Stimulated activated CD4-positive, alpha-beta T cell treated with anti-CD3 and anti-CD28 coated beads, Interleukin-1b, Interleukin-23, amount 100 ng/mL, for 1 hour (primary cell): ENCODE measurements at regions not wholly inside any gene's neighbourhood (a gene's known extent, or its start where the extent isn't known, plus 50 kb on each side); places are given as distances from the start of the nearest gene placed in this dataset.

Experiments
- DNase-seq, 2 donors: peaks; one replicate each; pipeline ENCODE4 v3.0.0-alpha.2; 2020; ENCODE audit warnings: low read depth in 2 of 2

- DNase-seq: no peak
Measured at GRCh38 chr11:37078521-37078920, 480.5 kb upstream of the RAG2 start.

DNA sequence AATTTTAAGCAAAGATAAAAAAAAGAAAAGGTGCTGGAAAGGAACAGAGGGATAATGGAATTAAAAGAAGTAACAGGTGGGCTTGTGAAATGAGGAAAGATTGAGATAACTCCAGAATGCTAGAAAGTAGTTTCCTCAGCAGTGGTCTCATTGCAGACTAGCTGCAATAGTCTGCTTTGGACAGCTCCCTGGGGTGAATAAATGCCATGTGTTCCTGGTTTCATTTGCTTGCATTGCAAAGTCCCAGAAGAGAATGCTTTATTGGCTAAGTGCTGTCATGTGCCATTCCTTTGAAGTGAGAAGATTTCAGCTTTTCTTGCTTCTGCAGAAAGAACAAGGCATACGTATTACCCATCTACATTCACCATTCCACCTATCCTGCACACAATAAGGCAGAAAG is 478.8 kb upstream of the RAG2 start:
- no peak for DNase-seq

DNA sequence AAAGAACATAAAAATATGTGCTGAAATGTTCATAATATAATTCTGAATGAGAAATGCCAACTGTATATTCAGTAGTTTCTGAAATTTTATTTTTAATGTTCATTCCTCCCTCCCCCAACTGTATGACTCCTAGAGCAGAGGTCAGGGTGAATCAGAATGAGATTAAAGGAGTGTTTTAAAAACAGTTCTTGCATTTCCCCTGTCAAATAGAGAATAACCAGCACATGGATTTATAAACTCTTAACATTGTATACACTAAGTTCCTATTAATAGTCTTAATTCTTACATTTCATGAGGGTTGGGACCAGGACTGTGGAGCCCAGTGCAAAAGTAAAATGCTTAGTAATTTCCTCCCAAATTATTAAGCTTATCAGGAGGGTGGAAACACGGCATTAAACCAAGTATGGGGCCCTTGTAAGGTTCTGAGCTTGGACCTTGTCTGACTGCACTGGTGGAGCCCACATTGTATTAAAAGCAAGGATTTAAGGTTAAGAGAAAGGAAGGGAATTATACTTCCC is 474.6 kb upstream of the RAG2 start:
- no peak for DNase-seq

DNA sequence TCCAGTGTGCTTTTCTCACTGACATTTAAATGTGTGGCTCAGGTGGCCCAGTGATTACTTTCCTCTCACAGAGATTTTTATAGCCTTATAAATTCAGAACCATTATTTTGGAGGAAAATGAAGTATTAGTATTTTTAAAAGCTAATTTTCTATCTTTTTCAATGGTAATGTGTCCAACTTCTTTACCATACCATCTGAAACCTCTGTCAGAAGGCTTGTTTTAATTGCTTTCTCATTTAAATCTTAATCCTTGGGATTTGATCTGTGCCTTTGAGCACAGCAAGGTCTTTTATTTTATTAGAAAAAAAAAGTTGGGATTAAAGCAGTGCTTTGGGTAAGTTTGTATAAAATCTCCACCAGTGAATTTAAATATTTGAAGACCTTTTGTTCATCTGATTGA is 452.3 kb upstream of the RAG2 start:
- DNase-seq: no peak

DNA sequence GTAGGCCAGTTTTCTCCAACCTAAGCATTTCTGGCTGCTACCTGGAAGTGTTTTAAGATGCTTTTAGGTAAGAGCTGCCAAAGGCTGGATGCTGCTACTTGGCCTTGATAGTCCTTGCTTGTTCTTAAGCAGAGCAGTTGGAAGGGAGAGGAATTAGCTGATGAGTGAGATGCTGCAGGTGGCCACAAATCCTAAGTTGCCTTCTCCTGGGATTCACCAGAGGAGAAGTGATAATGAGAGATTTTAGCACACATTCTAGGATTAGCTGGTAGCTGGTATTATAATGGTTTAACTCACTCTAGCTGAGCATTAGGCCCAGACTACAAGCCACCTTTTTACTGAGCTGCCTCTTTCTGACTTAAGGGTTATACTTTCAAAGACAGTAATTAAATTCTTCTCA is 442.9 kb upstream of the RAG2 start:
- no peak for DNase-seq

DNA sequence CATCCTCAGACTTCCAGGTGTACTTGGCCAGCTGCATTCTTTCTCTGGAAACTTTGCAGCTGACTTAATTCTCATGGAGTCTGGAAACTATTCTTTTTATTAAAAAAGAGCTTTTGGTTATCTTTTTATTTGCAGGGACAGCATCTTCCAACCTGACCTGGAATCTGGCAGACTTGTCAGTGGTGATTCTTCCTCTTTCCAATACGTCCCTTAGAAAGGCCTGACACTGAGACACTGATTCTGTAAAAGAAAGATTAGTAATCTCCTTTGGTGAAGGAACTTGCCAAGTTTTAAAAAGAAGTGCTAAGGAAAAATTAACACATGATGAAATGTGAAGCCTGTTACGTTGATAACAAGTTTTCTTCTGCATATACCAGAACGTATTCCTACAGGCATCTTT is 440.9 kb upstream of the RAG2 start:
- DNase-seq: no peak

- DNase-seq: no peak
Measured at GRCh38 chr11:37026741-37027140, 428.7 kb upstream of the RAG2 start.

DNA sequence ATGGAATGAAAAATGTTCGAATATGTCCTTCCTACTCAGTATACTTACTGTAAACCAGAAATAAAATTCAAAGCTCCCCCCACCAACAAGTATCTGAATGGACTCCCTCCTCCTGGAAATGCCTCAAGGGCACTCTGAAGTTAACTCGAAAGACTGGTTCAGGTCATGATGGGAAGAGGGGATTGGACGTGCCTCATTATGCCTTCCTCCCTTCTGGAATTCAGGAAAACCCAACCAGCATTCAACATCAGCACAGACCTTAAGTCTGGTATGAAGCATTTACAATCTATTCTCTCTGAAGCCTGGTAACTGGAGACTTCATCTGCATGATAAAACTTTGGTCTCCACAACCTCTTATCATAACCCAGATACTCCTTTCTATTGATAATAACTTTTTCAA is 428.3 kb upstream of the RAG2 start:
- DNase-seq: no peak

- DNase-seq: no peak
Measured at GRCh38 chr11:37006563-37006962, 408.5 kb upstream of the RAG2 start.

GRCh38 chr11:37002831-37003230 is 404.8 kb upstream of the RAG2 start:
- no peak for DNase-seq

DNA sequence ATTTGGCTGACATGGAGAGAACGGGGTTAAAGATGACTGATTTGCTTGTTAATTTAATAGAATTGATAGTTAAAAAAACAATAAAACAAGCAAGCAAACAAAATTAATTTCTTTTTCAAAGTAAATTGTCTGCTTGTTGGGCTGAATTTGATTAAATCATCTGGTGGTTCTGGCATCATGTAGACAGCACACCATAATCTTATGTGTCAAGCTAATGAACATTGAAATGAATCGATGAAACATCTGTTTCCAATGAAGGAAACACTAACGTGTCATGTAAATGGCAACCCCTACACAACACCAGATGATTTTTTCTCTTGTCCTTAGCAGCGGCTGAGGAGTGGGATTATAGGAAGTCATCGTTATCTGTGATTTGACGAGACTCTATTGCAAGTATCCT is 399.6 kb upstream of the RAG2 start:
- no peak for DNase-seq

DNA sequence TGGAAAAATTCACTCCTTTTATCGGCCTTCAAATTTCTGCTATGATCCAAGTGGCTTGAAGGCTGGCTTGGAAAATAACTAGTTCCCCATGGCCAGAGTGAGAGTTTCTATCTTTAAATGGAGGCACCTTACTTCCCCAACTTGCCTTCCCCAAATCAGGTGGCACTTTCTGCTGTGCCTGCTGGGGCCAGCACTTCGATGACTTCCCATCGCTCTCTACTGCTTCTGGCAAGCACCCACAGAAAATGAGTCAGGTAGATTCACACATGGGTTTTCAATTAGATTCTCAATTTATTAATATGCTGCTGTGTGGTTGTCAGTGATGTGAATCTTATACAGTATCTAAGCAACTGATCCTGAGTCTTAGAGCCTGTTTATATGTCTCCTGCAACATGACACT is 398.8 kb upstream of the RAG2 start:
- DNase-seq: no peak

GRCh38 chr11:36994208-36994607 is 396.2 kb upstream of the RAG2 start:
- no peak for DNase-seq

DNA sequence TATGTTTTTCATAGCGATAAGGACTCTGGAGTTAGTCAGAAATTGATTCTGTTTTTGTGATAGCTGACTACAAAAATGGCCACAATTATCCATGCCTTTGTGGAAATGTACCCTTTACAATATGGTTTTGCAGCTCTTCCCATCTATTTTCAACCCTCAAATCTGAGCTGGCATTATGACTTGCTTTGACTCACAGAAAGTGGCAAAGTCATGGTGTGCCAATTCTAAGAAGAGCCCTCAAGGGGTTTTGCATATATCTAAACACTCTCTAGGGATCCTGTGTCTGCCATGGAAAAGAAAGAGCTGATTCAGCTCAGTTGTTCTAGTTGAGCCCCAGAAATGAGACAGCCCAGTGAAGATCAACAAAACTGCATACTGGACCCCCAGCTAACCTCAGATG is 390.5 kb upstream of the RAG2 start:
- DNase-seq: no peak

- no peak for DNase-seq
Measured at GRCh38 chr11:36985562-36985961, 387.5 kb upstream of the RAG2 start.

- DNase-seq: no peak
Measured at GRCh38 chr11:36976741-36977140, 378.7 kb upstream of the RAG2 start.

DNA sequence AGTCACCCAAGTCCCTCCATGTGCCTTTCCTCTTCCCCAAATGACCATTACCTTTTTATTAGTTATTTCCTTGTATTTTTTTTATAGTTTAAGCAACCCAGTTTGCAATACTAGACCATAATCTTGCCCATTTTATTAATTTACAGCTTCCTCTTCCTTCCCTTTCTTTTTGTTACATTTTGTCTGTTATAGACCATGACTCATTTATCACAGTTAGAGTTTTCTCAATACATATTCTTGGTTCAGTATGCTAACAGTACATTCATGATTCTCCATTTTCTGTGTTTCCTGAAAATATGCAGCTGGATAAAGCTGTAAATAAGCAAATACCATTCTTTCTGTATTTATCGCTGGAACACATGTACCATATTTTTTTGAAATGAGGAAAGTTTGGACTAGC is 376.7 kb upstream of the RAG2 start:
- no peak for DNase-seq

DNA sequence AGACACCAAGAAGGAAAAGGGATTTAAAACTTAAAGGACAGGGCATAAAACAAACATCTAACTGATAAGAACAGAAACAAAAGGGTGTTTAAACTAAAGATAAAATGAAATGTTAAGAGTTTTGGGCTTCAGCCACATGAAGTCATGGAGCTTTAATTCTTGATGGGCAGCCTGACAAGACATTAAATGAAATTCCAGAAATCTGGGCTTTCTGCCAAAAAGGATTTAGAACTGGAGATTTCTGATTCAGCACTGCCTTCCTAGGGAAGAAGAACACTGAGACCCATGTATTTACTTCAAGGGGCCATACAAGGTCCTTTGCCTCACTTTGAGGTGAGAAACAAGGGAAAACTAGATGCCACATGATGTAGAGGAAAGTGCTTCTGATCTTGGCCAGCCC is 355.9 kb upstream of the RAG2 start:
- no peak for DNase-seq

GRCh38 chr11:36948460-36949127 is 350.6 kb upstream of the RAG2 start:
- no peak for DNase-seq

- DNase-seq: no peak
Measured at GRCh38 chr11:36945384-36945783, 347.3 kb upstream of the RAG2 start.

DNA sequence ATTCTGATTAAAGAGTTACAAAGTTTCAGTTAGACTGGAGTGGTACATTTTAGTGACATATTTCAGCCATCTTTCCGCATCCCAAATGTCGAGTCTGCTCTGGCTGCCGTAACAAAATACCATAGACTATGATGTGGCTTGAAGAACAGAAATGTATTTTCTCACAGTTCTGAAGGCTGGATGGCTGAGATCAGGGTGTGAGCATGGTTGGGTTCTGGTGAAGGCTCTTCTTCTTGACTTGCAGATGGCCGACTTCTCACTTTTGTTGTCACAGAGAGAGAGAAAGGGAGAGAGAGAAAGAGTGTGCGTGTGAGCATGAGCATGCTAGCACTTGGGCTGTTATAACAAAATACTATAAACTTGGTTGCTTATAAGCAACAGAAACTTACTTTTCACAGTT is 335.4 kb upstream of the RAG2 start:
- no peak for DNase-seq

GRCh38 chr11:36931139-36931538 is 333.1 kb upstream of the RAG2 start:
- DNase-seq: no peak

DNA sequence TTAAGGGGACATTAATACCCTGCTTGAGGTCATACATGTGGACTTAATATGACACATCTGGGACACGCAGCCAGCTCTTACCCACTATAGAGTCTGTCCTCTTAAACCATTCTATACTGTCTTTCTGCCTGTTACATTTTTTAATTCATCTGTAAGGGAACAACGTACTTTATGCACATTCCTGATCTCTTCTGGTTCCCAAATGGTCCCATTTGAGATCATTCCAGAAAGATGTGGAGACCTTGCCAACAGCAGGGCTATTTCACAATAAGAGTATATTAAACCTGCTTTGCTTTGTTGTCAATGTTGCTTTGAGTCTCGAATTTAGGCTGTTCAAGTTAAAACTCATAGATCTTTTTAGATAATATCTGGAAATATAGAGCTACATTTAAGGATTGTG is 332.2 kb upstream of the RAG2 start:
- DNase-seq: no peak

DNA sequence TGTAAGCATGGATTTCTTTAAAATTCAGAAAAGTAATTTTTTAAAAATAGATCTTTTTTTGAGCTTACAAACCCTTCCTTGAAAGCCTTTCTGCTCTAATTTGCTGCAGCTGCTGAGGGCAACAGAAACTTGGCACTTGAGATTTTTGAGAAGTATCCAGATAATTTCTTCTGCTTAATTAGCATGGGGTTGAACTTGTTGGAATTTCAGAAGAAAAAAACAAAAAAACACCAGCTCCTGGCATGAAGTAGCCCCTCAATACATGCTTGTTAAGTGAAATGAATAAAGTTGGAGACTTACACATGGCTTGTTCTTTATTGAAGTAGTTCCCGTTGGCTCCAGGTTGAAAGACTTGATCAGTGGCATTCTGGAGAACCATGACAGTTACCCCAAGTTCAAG is 331.4 kb upstream of the RAG2 start:
- no peak for DNase-seq
